OCI-LY3 (cell line): ENCODE measurements at regions not wholly inside any gene's neighbourhood (a gene's known extent, or its start where the extent isn't known, plus 50 kb on each side); places are given as distances from the start of the nearest gene placed in this dataset.

ENCODE experiments used
- H2AFZ ChIP-seq: fragments of 200-600, 300-600 bp; shearing (Covaris generic); 2 replicates; pipeline ENCODE4 v1.6.0; 2014; ENCODE audit warnings: antibody characterized with exemption, low read depth, low read length
- H3K27ac ChIP-seq: fragments of 200-600, 300-600 bp; sonication (generic); 2 replicates; pipeline ENCODE4 v1.5.1; 2014; ENCODE audit warnings: mild to moderate bottlenecking, low read length, moderate library complexity, mixed read lengths
- H3K27me3 ChIP-seq: fragments of 200-600, 300-600 bp; sonication (generic); 2 replicates; pipeline ENCODE4 v1.6.1; 2014; ENCODE audit warnings: low read depth, low read length, mixed read lengths
- H3K36me3 ChIP-seq: fragments of 200-600, 300-600 bp; sonication (generic); replicated peaks from 2 replicates; pipeline ENCODE3; 2014; ENCODE audit warnings: low read depth, low read length, mixed read lengths
- H3K4me1 ChIP-seq: fragments of 300-600, 200-600 bp; sonication (generic); 2 replicates; pipeline ENCODE4 v1.6.1; 2014; ENCODE audit warnings: low read length, mixed read lengths
- H3K4me2 ChIP-seq: fragments of 200-600, 300-600 bp; sonication (generic); 2 replicates; pipeline ENCODE4 v1.6.1; 2014; ENCODE audit warnings: low read length, mixed read lengths
- H3K4me3 ChIP-seq: fragments of 300-600, 200-600 bp; sonication (generic); 2 replicates; pipeline ENCODE4 v1.5.1; 2014; ENCODE audit warnings: antibody characterized with exemption, mild to moderate bottlenecking, low read length, moderate library complexity
- H3K79me2 ChIP-seq: fragments of 300-600, 200-600 bp; shearing (Covaris generic); 2 replicates; pipeline ENCODE4 v1.6.1; 2014; ENCODE audit warnings: mild to moderate bottlenecking, low read length, mixed read lengths
- H3K9ac ChIP-seq: fragments of 300-600, 200-600 bp; shearing (Covaris generic); 2 replicates; pipeline ENCODE4 v1.6.0; 2014; ENCODE audit warnings: mild to moderate bottlenecking, low read length, moderate library complexity
- H3K9me3 ChIP-seq: fragments of 200-600, 300-600 bp; shearing (Covaris generic); 2 replicates; pipeline ENCODE4 v1.6.1; 2014; ENCODE audit warnings: low read length, mixed read lengths; ENCODE audit not compliant: insufficient read depth
- H4K20me1 ChIP-seq: fragments of 200-600, 300-600 bp; sonication (generic); 2 replicates; pipeline ENCODE4 v1.6.1; 2016; ENCODE audit warnings: low read length, mixed read lengths; ENCODE audit not compliant: insufficient read depth
- CTCF ChIP-seq: fragments of 200-600, 300-600 bp; sonication (generic); IDR thresholded peaks from 2 replicates; pipeline ENCODE4 v1.5.1; 2014; ENCODE audit warnings: antibody characterized with exemption, low read length, low read depth
- EZH2phosphoT487 ChIP-seq: fragments of 200-600 bp; shearing (Covaris generic); IDR thresholded peaks from 2 replicates; pipeline ENCODE4 v1.6.1; 2018; ENCODE audit warnings: antibody characterized with exemption, mixed run types, low read depth

GRCh38 chr18:30381826-30382225, 660.7 kb downstream of the DSC3 start:
- Histone ChIP-seq H3K27ac (no peak overlapping the region), H3K36me3 (no peaks in the 10 kb centered on the region), H3K4me2 (no peak overlapping the region), H4K20me1 (no peaks in the 10 kb centered on the region), H3K27me3 (no peaks in the 10 kb centered on the region), H2AFZ (no peak overlapping the region), H3K79me2 (no peaks in the 10 kb centered on the region), H3K9ac (no peak overlapping the region), H3K9me3 (no peaks in the 10 kb centered on the region), H3K4me1 (no peaks in the 10 kb centered on the region), H3K4me3 (no peak overlapping the region)
- TF ChIP-seq EZH2phosphoT487 (no peak), CTCF (no peak)

DNA sequence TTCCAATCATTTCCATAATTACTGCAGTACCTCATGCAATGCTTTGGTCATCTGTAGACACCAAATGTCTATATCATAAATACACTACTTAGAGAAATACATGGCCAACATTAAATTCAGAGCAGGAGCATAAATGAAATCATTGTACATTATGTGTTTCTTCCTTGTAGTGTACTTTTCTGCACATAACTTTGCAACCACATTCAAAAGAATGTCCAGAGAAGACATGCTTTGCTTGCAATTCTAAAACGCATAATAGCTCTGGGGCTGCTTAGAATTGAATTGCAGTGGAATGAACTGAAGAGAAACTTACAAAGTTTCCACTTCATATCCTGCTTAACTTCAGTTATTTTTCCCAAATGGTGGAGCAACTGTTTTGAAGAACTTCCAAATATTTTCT, 664.4 kb downstream of the DSC3 start:
- H3K27ac ChIP-seq = no peak overlapping the region
- H3K27me3 ChIP-seq = no peaks in the 10 kb centered on the region
- H4K20me1 ChIP-seq = no peaks in the 10 kb centered on the region
- no peaks in the 10 kb centered on the region for H3K4me1 ChIP-seq
- no peak overlapping the region for H3K9ac ChIP-seq
- TF ChIP-seq CTCF (no peak), EZH2phosphoT487 (no peak)
- H3K36me3 ChIP-seq = no peaks in the 10 kb centered on the region
- H3K4me3 ChIP-seq = no peak overlapping the region
- no peak overlapping the region for H3K4me2 ChIP-seq
- H3K9me3 ChIP-seq = no peaks in the 10 kb centered on the region
- no peak overlapping the region for H2AFZ ChIP-seq
- no peaks in the 10 kb centered on the region for H3K79me2 ChIP-seq

DNA sequence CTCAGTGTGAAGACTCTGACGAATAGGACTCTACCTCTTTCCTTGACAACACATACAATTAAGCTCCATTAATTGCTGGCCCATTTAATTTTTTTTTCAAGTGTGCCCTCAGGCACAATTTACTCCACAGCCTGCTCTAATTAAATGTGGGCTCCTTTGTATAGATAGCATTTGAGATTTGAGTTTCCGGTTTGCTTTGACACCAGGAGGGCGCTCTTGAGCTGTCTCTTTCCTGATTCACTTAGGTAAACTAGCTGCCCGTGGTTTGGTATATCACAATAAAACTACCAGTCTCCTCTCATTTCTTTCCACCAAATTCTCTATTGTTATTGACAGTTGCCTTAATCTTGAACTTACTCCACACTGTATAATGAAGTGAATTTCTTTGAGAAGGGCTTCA, 666.0 kb downstream of the DSC3 start:
- Histone ChIP-seq H3K4me2 (peak overlapping the region; percentile 40), H3K36me3 (no peaks in the 10 kb centered on the region), H3K27ac (no peak overlapping the region), H2AFZ (peak overlapping the region; percentile 63), H3K4me3 (peak overlapping the region; percentile 43), H3K27me3 (no peaks in the 10 kb centered on the region), H3K4me1 (no peaks in the 10 kb centered on the region), H3K9me3 (no peaks in the 10 kb centered on the region), H3K79me2 (no peaks in the 10 kb centered on the region), H4K20me1 (no peaks in the 10 kb centered on the region), H3K9ac (no peak overlapping the region)
- TF ChIP-seq EZH2phosphoT487 = no peak
- peak; percentile 48 for TF ChIP-seq CTCF

GRCh38 chr18:30361864-30362540, 680.5 kb downstream of the DSC3 start:
- H4K20me1 ChIP-seq = no peaks in the 10 kb centered on the region
- H3K4me1 ChIP-seq = 0 out of 2 replicates have a peak, but pooled peaks cover 5% of the 10 kb centered on the region
- no peaks in the 10 kb centered on the region for H3K79me2 ChIP-seq
- H3K27ac ChIP-seq = no peak overlapping the region
- no peak for TF ChIP-seq CTCF
- TF ChIP-seq EZH2phosphoT487 = no peak
- H3K27me3 ChIP-seq = no peaks in the 10 kb centered on the region
- H3K4me2 ChIP-seq = no peak overlapping the region
- H3K9me3 ChIP-seq = no peaks in the 10 kb centered on the region
- no peak overlapping the region for H3K4me3 ChIP-seq
- no peak overlapping the region for H3K9ac ChIP-seq
- H2AFZ ChIP-seq = no peak overlapping the region
- H3K36me3 ChIP-seq = no peaks in the 10 kb centered on the region
